GM23338 (cell line): ENCODE measurements at regions not wholly inside any gene's neighbourhood (a gene's known extent, or its start where the extent isn't known, plus 50 kb on each side); places are given as distances from the start of the nearest gene placed in this dataset.

Source experiments
- ATAC-seq: fragments of 200-7000 bp; cut with Tn5 transposase; 3 replicates; pipeline ENCODE4 v1.9.1; 2020
- DNase-seq: peaks from one replicate; pipeline ENCODE4 v3.0.0-alpha.2; 2015; ENCODE audit warnings: low spot score
- H2AFZ ChIP-seq: fragments of 200-600 bp; sonication (generic); 2 replicates; pipeline ENCODE4 v1.8.0; 2016; ENCODE audit warnings: antibody characterized with exemption, mild to moderate bottlenecking, moderate library complexity
- H3F3A ChIP-seq: fragments of 200-600 bp; sonication (generic); replicated peaks from 2 replicates; pipeline ENCODE4 v1.8.0; 2017; ENCODE audit warnings: antibody characterized with exemption, mixed run types, low read depth
- H3K27ac ChIP-seq: fragments of 200-600 bp; sonication (generic); 2 replicates; pipeline ENCODE4 v1.6.1; 2016; ENCODE audit warnings: low read depth
- H3K27me3 ChIP-seq: fragments of 200-600 bp; sonication (generic); 2 replicates; pipeline ENCODE4 v1.8.0; 2016; ENCODE audit warnings: mild to moderate bottlenecking, mixed run types, moderate library complexity; ENCODE audit not compliant: insufficient read depth
- H3K36me3 ChIP-seq: fragments of 200-600 bp; sonication (generic); 2 replicates; pipeline ENCODE4 v1.8.0; 2016; ENCODE audit warnings: mild to moderate bottlenecking; ENCODE audit not compliant: insufficient read depth
- H3K4me1 ChIP-seq: fragments of 200-600 bp; sonication (generic); 2 replicates; pipeline ENCODE4 v1.8.0; 2016; ENCODE audit warnings: mild to moderate bottlenecking, moderate library complexity; ENCODE audit not compliant: insufficient read depth
- H3K4me2 ChIP-seq: fragments of 200-600 bp; sonication (generic); 2 replicates; pipeline ENCODE4 v1.7.1; 2017; ENCODE audit warnings: mixed run types
- H3K4me3 ChIP-seq: fragments of 200-600 bp; sonication (generic); 2 replicates; pipeline ENCODE4 v1.6.1; 2016; ENCODE audit warnings: mixed run types
- H3K79me2 ChIP-seq: fragments of 200-600 bp; sonication (generic); replicated peaks from 2 replicates; pipeline ENCODE4 v1.8.0; 2017; ENCODE audit warnings: mild to moderate bottlenecking; ENCODE audit not compliant: insufficient read depth
- H3K9me2 ChIP-seq: fragments of 200-600 bp; sonication (generic); 2 replicates; pipeline ENCODE4 v1.8.0; 2017; ENCODE audit not compliant: insufficient read depth
- H4K20me1 ChIP-seq: fragments of 200-600 bp; sonication (generic); replicated peaks from 2 replicates; pipeline ENCODE4 v1.8.0; 2017; ENCODE audit warnings: mild to moderate bottlenecking; ENCODE audit not compliant: insufficient read depth
- H3K27ac Mint-ChIP-seq: 2 replicates; pipeline ENCODE4 v1.8.0; 2020; ENCODE audit warnings: inconsistent platforms, mild to moderate bottlenecking, moderate library complexity, mixed read lengths
- H3K27me3 Mint-ChIP-seq: 3 replicates; pipeline ENCODE4 v1.8.0; 2022; ENCODE audit warnings: low read depth, mild to moderate bottlenecking, moderate library complexity, mixed read lengths, inconsistent platforms; ENCODE audit not compliant: insufficient read depth, poor library complexity
- H3K36me3 Mint-ChIP-seq: 3 replicates; pipeline ENCODE4 v1.8.0; 2021; ENCODE audit warnings: low read depth, mild to moderate bottlenecking, inconsistent platforms, moderate library complexity, mixed read lengths
- H3K4me1 Mint-ChIP-seq: 3 replicates; pipeline ENCODE4 v1.8.0; 2020; ENCODE audit warnings: mild to moderate bottlenecking, inconsistent platforms, mixed read lengths
- H3K4me3 Mint-ChIP-seq: 3 replicates; pipeline ENCODE4 v1.8.0; 2021; ENCODE audit warnings: moderate library complexity, mild to moderate bottlenecking, inconsistent platforms, mixed read lengths
- H3K9me3 Mint-ChIP-seq: 3 replicates; pipeline ENCODE4 v1.8.0; 2020; ENCODE audit warnings: moderate library complexity, mild to moderate bottlenecking, inconsistent platforms, mixed read lengths
- CREB1 ChIP-seq: fragments of 250-450 bp; sonication (Bioruptor Pico); IDR thresholded peaks from 2 replicates; pipeline ENCODE4 v1.5.0; 2020; ENCODE audit warnings: low read depth, mild to moderate bottlenecking, moderate library complexity
- CTCF ChIP-seq, 2 experiments: fragments of 200-600 bp in 1 of 2; sonication (generic) in 1 of 2; conservative IDR thresholded peaks; 2 replicates each; pipeline versions ENCODE4 v1.5.1 to v1.6.1; 2016 to 2017; ENCODE audit warnings: antibody characterized with exemption in 2 of 2, low read depth in 2 of 2, mild to moderate bottlenecking in 2 of 2, moderate library complexity in 1 of 2
- EZH2 ChIP-seq: fragments of 200-600 bp; sonication (generic); IDR thresholded peaks from one replicate; pipeline ENCODE4 v1.8.0; 2017; ENCODE audit warnings: antibody characterized with exemption, mild to moderate bottlenecking, low read depth; ENCODE audit not compliant: unreplicated experiment
- EZH2phosphoT487 ChIP-seq: fragments of 200-600 bp; sonication (generic); IDR thresholded peaks from one replicate; pipeline ENCODE4 v1.8.1; 2018; ENCODE audit warnings: antibody characterized with exemption; ENCODE audit not compliant: unreplicated experiment
- JUNB ChIP-seq: IDR thresholded peaks from one replicate; pipeline ENCODE4 v1.6.1; 2016; ENCODE audit warnings: antibody characterized with exemption; ENCODE audit not compliant: unreplicated experiment
- NANOG ChIP-seq: IDR thresholded peaks from 2 replicates; pipeline ENCODE4 v1.6.1; 2016; ENCODE audit warnings: antibody characterized with exemption, borderline replicate concordance
- POLR2AphosphoS5 ChIP-seq: IDR thresholded peaks from 2 replicates; pipeline ENCODE4 v1.6.1; 2016; ENCODE audit warnings: antibody characterized with exemption, low read depth
- STAT1 ChIP-seq: IDR thresholded peaks from one replicate; pipeline ENCODE4 v1.6.1; 2016; ENCODE audit warnings: antibody characterized with exemption; ENCODE audit not compliant: unreplicated experiment
- ZNF114 ChIP-seq: fragments of 250-450 bp; sonication (Bioruptor Pico); IDR thresholded peaks from 2 replicates; pipeline ENCODE4 v1.5.0; 2020; ENCODE audit warnings: mild to moderate bottlenecking, moderate library complexity
- ZNF331 ChIP-seq: fragments of 250-450 bp; sonication (Bioruptor Pico); IDR thresholded peaks from 2 replicates; pipeline ENCODE4 v1.5.0; 2020; ENCODE audit warnings: low read depth, mild to moderate bottlenecking, moderate library complexity
- TF ChIP-seq, protein P1 (sequence below): IDR thresholded peaks from 2 replicates; pipeline ENCODE4 v1.6.1; 2016; ENCODE audit warnings: antibody characterized with exemption
- TF ChIP-seq, protein P2 (sequence below): fragments of 250-450 bp; sonication (Bioruptor Pico); IDR thresholded peaks from 2 replicates; pipeline ENCODE4 v1.5.0; 2020; ENCODE audit warnings: mild to moderate bottlenecking, moderate library complexity
- TF ChIP-seq, protein P3 (sequence below): IDR thresholded peaks from one replicate; pipeline ENCODE4 v1.6.1; 2018; ENCODE audit warnings: antibody characterized with exemption; ENCODE audit not compliant: unreplicated experiment

DNA sequence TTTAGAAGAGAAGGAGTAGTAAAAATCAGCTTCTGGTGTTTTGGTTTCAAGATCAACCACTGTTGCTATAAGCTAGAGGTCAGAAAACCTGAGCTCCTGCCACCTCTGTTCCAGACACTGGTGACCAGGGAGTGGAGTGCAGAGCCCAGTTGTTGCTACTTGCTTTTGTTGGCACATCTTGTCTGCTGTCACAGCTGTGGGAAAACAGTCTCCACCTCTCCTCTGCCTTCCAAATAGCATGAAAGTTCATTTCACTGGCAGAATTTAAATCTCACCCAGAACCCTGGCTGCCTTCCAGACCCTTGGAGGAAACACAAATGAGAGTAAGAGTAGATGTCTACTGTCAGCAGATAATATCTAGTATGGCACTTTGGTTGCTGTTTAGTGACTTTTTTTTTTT is 297.5 kb upstream of the KLF3 start:
- Histone ChIP-seq H4K20me1 (no peaks in the 10 kb centered on the region), H3K27me3 (no peaks in the 10 kb centered on the region), H3K27ac (no peak overlapping the region), H3K9me2 (peaks cover 7% of the 10 kb centered on the region; the same call in 1 of the 2 replicates), H3K79me2 (no peaks in the 10 kb centered on the region), H3K36me3 (no peaks in the 10 kb centered on the region), H3K4me3 (no peak overlapping the region), H3F3A (no peaks in the 10 kb centered on the region), H3K4me1 (no peaks in the 10 kb centered on the region), H2AFZ (no peak overlapping the region), H3K4me2 (no peak overlapping the region)
- no peak for TF ChIP-seq JUNB
- no peak for TF ChIP-seq NANOG
- no peak for TF ChIP-seq STAT1
- TF ChIP-seq CTCF (conservative IDR thresholded peaks at IDR 0.05; ENCODE audit: low read depth in 2 of 2): no peak
- no peak for TF ChIP-seq EZH2
- TF ChIP-seq, protein P1, sequence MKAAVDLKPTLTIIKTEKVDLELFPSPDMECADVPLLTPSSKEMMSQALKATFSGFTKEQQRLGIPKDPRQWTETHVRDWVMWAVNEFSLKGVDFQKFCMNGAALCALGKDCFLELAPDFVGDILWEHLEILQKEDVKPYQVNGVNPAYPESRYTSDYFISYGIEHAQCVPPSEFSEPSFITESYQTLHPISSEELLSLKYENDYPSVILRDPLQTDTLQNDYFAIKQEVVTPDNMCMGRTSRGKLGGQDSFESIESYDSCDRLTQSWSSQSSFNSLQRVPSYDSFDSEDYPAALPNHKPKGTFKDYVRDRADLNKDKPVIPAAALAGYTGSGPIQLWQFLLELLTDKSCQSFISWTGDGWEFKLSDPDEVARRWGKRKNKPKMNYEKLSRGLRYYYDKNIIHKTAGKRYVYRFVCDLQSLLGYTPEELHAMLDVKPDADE: no peak
- no peak for TF ChIP-seq EZH2phosphoT487
- no peak for TF ChIP-seq ZNF114 (CRISPR knock-in tag)
- no peak for TF ChIP-seq POLR2AphosphoS5
- no peak for TF ChIP-seq CREB1 (CRISPR knock-in tag)
- TF ChIP-seq ZNF331: no peak
- TF ChIP-seq, protein P2, sequence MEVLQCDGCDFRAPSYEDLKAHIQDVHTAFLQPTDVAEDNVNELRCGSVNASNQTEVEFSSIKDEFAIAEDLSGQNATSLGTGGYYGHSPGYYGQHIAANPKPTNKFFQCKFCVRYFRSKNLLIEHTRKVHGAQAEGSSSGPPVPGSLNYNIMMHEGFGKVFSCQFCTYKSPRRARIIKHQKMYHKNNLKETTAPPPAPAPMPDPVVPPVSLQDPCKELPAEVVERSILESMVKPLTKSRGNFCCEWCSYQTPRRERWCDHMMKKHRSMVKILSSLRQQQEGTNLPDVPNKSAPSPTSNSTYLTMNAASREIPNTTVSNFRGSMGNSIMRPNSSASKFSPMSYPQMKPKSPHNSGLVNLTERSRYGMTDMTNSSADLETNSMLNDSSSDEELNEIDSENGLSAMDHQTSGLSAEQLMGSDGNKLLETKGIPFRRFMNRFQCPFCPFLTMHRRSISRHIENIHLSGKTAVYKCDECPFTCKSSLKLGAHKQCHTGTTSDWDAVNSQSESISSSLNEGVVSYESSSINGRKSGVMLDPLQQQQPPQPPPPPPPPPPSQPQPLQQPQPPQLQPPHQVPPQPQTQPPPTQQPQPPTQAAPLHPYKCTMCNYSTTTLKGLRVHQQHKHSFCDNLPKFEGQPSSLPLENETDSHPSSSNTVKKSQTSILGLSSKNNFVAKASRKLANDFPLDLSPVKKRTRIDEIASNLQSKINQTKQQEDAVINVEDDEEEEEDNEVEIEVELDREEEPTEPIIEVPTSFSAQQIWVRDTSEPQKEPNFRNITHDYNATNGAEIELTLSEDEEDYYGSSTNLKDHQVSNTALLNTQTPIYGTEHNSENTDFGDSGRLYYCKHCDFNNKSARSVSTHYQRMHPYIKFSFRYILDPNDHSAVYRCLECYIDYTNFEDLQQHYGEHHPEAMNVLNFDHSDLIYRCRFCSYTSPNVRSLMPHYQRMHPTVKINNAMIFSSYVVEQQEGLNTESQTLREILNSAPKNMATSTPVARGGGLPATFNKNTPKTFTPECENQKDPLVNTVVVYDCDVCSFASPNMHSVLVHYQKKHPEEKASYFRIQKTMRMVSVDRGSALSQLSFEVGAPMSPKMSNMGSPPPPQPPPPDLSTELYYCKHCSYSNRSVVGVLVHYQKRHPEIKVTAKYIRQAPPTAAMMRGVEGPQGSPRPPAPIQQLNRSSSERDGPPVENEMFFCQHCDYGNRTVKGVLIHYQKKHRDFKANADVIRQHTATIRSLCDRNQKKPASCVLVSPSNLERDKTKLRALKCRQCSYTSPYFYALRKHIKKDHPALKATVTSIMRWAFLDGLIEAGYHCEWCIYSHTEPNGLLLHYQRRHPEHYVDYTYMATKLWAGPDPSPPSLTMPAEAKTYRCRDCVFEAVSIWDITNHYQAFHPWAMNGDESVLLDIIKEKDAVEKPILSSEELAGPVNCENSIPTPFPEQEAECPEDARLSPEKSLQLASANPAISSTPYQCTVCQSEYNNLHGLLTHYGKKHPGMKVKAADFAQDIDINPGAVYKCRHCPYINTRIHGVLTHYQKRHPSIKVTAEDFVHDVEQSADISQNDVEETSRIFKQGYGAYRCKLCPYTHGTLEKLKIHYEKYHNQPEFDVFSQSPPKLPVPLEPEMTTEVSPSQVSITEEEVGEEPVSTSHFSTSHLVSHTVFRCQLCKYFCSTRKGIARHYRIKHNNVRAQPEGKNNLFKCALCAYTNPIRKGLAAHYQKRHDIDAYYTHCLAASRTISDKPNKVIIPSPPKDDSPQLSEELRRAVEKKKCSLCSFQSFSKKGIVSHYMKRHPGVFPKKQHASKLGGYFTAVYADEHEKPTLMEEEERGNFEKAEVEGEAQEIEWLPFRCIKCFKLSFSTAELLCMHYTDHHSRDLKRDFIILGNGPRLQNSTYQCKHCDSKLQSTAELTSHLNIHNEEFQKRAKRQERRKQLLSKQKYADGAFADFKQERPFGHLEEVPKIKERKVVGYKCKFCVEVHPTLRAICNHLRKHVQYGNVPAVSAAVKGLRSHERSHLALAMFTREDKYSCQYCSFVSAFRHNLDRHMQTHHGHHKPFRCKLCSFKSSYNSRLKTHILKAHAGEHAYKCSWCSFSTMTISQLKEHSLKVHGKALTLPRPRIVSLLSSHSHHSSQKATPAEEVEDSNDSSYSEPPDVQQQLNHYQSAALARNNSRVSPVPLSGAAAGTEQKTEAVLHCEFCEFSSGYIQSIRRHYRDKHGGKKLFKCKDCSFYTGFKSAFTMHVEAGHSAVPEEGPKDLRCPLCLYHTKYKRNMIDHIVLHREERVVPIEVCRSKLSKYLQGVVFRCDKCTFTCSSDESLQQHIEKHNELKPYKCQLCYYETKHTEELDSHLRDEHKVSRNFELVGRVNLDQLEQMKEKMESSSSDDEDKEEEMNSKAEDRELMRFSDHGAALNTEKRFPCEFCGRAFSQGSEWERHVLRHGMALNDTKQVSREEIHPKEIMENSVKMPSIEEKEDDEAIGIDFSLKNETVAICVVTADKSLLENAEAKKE (CRISPR knock-in tag): no peak
- TF ChIP-seq, protein P3, sequence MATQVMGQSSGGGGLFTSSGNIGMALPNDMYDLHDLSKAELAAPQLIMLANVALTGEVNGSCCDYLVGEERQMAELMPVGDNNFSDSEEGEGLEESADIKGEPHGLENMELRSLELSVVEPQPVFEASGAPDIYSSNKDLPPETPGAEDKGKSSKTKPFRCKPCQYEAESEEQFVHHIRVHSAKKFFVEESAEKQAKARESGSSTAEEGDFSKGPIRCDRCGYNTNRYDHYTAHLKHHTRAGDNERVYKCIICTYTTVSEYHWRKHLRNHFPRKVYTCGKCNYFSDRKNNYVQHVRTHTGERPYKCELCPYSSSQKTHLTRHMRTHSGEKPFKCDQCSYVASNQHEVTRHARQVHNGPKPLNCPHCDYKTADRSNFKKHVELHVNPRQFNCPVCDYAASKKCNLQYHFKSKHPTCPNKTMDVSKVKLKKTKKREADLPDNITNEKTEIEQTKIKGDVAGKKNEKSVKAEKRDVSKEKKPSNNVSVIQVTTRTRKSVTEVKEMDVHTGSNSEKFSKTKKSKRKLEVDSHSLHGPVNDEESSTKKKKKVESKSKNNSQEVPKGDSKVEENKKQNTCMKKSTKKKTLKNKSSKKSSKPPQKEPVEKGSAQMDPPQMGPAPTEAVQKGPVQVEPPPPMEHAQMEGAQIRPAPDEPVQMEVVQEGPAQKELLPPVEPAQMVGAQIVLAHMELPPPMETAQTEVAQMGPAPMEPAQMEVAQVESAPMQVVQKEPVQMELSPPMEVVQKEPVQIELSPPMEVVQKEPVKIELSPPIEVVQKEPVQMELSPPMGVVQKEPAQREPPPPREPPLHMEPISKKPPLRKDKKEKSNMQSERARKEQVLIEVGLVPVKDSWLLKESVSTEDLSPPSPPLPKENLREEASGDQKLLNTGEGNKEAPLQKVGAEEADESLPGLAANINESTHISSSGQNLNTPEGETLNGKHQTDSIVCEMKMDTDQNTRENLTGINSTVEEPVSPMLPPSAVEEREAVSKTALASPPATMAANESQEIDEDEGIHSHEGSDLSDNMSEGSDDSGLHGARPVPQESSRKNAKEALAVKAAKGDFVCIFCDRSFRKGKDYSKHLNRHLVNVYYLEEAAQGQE: no peak
- ATAC-seq: no peak
- no peaks in the 10 kb centered on the region for H3K36me3 Mint-ChIP-seq
- no peaks in the 10 kb centered on the region for H3K27me3 Mint-ChIP-seq
- H3K27ac Mint-ChIP-seq: no peak overlapping the region
- no peak overlapping the region for H3K4me3 Mint-ChIP-seq
- no peaks in the 10 kb centered on the region for H3K4me1 Mint-ChIP-seq
- no peaks in the 10 kb centered on the region; the same call in 2 of the 3 replicates for H3K9me3 Mint-ChIP-seq
- no peak for DNase-seq
